Medulla oblongata (tissue), 1 donor: ENCODE measurements at regions not wholly inside any gene's neighbourhood (a gene's known extent, or its start where the extent isn't known, plus 50 kb on each side); places are given as distances from the start of the nearest gene placed in this dataset.
"Not testable (repeated sequence)": the region's sequence is repeated elsewhere in the genome, so short reads cannot be mapped to it uniquely, and the experiment has no call there.

ENCODE experiments used
- DNase-seq: peaks from one replicate; pipeline ENCODE4 v3.0.0-alpha.2; 2015; ENCODE audit errors: extremely low spot score

- DNase-seq: not testable (repeated sequence)
Observed at GRCh38 chr10:46645110-46645509, 66.2 kb downstream of the SYT15 start.

- not testable (repeated sequence) for DNase-seq
Observed at GRCh38 chr10:46646132-46646531, 67.2 kb downstream of the SYT15 start.

- DNase-seq: not testable (repeated sequence)
Observed at GRCh38 chr10:46650967-46651366, 72.0 kb downstream of the SYT15 start.

- not testable (repeated sequence) for DNase-seq
Observed at GRCh38 chr10:46657437-46657836, 78.5 kb downstream of the SYT15 start.

- not testable (repeated sequence) for DNase-seq
Observed at GRCh38 chr10:46660027-46660834, 81.3 kb downstream of the SYT15 start.

GRCh38 chr10:46660835-46661164 lies 81.9 kb downstream of the SYT15 start:
- DNase-seq: not testable (repeated sequence)

GRCh38 chr10:46665536-46665935 lies 86.6 kb downstream of the SYT15 start:
- not testable (repeated sequence) for DNase-seq

GRCh38 chr10:46668357-46668997 lies 89.5 kb downstream of the SYT15 start:
- not testable (repeated sequence) for DNase-seq

- DNase-seq: not testable (repeated sequence)
Observed at GRCh38 chr10:46677836-46678435, 99.0 kb downstream of the SYT15 start.

- not testable (repeated sequence) for DNase-seq
Observed at GRCh38 chr10:46691397-46691796, 112.5 kb downstream of the SYT15 start.

- not testable (repeated sequence) for DNase-seq
Observed at GRCh38 chr10:46693218-46693617, 114.3 kb downstream of the SYT15 start.

- DNase-seq: not testable (repeated sequence)
Observed at GRCh38 chr10:46717264-46717663, 138.3 kb downstream of the SYT15 start.

- DNase-seq: not testable (repeated sequence)
Observed at GRCh38 chr10:46718014-46718413, 139.1 kb downstream of the SYT15 start.

GRCh38 chr10:46720386-46720785 lies 141.5 kb downstream of the SYT15 start:
- DNase-seq: peak; percentile 49

GRCh38 chr10:46720811-46721518 lies 142.0 kb downstream of the SYT15 start:
- DNase-seq: not testable (repeated sequence)

- DNase-seq: not testable (repeated sequence)
Observed at GRCh38 chr10:46724258-46724657, 145.3 kb downstream of the SYT15 start.

- DNase-seq: not testable (repeated sequence)
Observed at GRCh38 chr10:46728359-46728758, 149.4 kb downstream of the SYT15 start.

- not testable (repeated sequence) for DNase-seq
Observed at GRCh38 chr10:46730729-46731128, 151.8 kb downstream of the SYT15 start.

GRCh38 chr10:46733635-46734261 lies 154.8 kb downstream of the SYT15 start:
- DNase-seq: not testable (repeated sequence)

- not testable (repeated sequence) for DNase-seq
Observed at GRCh38 chr10:46734262-46734642, 155.3 kb downstream of the SYT15 start.

GRCh38 chr10:46739919-46740318 lies 161.0 kb downstream of the SYT15 start:
- not testable (repeated sequence) for DNase-seq
